HFFc6 (cell line): ENCODE measurements at regions not wholly inside any gene's neighbourhood (a gene's known extent, or its start where the extent isn't known, plus 50 kb on each side); places are given as distances from the start of the nearest gene placed in this dataset.

Experiments used
- DNase-seq: peaks from one replicate; pipeline ENCODE4 v3.0.0-alpha.2; 2018
- H3K27ac Mint-ChIP-seq: 2 replicates; pipeline ENCODE4 v1.8.0; 2020; ENCODE audit warnings: mild to moderate bottlenecking, mixed read lengths
- H3K27me3 Mint-ChIP-seq: 2 replicates; pipeline ENCODE4 v1.8.0; 2021; ENCODE audit warnings: mild to moderate bottlenecking, moderate library complexity, mixed read lengths; ENCODE audit not compliant: insufficient read depth
- H3K36me3 Mint-ChIP-seq: 2 replicates; pipeline ENCODE4 v1.8.0; 2021; ENCODE audit warnings: low read depth, mixed read lengths
- H3K4me1 Mint-ChIP-seq: 2 replicates; pipeline ENCODE4 v1.8.0; 2020; ENCODE audit warnings: low read depth, mixed read lengths
- H3K4me3 Mint-ChIP-seq: 2 replicates; pipeline ENCODE4 v1.8.0; 2020; ENCODE audit warnings: mild to moderate bottlenecking, moderate library complexity, mixed read lengths
- H3K9me3 Mint-ChIP-seq: 2 replicates; pipeline ENCODE4 v1.8.0; 2020; ENCODE audit warnings: mild to moderate bottlenecking, mixed read lengths
- TF ChIP-seq, protein P1 (sequence below): fragments of 200-600 bp; sonication (generic); IDR thresholded peaks from 2 replicates; pipeline ENCODE4 v1.5.0; 2021; ENCODE audit warnings: antibody characterized with exemption, mild to moderate bottlenecking

DNA sequence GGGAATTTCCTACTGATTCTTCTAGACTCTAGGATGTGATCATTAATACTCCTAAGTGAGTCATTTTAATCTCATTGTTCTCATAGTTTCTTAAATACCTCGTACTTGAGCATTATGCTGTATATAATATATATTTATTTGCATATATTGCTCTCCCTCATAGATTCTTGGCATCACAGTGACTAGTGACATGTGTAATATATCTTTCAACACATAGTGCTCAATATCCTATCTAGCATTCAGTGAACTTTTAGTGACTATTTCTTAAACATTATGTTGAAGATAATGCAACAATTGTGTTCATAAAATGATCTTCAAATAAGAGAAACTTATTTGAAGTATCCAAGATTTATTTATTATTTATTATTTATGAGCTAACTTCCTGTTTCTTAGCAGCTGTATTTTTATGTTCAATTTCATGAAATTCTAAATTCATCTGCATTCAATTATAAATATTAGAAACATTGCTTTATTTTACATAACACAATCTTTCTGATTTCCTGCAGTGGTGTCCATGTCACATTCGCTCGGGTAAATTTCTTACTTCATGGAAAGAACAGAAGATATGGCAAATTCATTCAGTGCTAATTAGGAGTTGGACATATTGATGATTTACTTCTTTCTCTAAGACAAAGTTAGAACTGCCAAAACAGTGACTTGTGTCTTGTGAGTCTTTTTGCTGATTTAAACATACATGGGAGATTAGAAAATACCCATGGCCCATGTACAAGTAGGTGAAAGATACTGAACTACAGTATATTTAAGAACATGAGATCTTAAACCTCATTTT, 1095.5 kb upstream of the IGFBP7 start:
- Mint-ChIP-seq H3K27ac (no peak overlapping the region), H3K36me3 (no peaks in the 10 kb centered on the region), H3K27me3 (no peaks in the 10 kb centered on the region), H3K4me3 (no peak overlapping the region), H3K9me3 (peaks cover 16% of the 10 kb centered on the region), H3K4me1 (no peaks in the 10 kb centered on the region)
- TF ChIP-seq, protein P1, sequence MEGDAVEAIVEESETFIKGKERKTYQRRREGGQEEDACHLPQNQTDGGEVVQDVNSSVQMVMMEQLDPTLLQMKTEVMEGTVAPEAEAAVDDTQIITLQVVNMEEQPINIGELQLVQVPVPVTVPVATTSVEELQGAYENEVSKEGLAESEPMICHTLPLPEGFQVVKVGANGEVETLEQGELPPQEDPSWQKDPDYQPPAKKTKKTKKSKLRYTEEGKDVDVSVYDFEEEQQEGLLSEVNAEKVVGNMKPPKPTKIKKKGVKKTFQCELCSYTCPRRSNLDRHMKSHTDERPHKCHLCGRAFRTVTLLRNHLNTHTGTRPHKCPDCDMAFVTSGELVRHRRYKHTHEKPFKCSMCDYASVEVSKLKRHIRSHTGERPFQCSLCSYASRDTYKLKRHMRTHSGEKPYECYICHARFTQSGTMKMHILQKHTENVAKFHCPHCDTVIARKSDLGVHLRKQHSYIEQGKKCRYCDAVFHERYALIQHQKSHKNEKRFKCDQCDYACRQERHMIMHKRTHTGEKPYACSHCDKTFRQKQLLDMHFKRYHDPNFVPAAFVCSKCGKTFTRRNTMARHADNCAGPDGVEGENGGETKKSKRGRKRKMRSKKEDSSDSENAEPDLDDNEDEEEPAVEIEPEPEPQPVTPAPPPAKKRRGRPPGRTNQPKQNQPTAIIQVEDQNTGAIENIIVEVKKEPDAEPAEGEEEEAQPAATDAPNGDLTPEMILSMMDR, result no peak
- no peak for DNase-seq

DNA sequence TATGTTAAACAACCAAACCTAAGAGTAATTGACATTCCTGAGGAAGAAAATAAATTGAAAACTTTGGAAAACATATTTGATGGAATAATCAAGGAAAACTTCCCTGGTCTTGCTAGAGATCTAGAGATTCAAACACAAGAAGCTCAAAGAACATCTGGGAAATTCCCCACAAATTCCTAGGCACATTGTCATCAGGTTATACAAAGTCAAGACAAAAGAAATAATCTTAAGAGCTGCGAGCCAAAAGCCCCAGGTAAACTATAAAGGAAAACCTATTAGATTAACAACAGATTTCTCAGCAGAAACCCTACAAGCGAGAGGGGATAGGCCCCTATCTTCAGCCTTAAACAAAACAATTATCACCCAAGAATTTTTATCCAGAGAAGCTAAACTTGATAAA, 1082.0 kb upstream of the IGFBP7 start:
- Mint-ChIP-seq H3K4me1 (no peaks in the 10 kb centered on the region), H3K36me3 (no peaks in the 10 kb centered on the region), H3K27me3 (no peaks in the 10 kb centered on the region), H3K4me3 (no peak overlapping the region), H3K27ac (no peak overlapping the region), H3K9me3 (peaks cover 32% of the 10 kb centered on the region)
- DNase-seq, result no peak
- TF ChIP-seq, protein P1, result no peak

DNA sequence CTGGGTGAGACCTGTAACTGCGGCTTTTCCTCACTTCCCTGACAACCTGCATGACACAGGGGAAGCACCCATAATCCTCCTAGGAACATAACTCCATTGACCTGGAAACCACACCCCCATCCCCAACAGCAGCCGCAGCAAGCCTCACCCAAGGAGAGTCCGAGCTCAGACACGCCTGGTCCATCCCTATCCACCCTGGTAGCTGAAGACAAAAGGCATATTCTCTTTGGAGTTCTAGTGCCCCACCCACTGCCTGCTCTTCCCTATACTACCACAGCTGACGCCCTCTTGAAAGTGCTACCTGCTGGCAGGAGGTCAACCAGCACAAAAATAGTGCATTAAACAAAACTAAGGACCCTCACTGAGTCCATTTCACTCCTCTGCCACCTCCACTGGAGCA, 1080.9 kb upstream of the IGFBP7 start:
- no peaks in the 10 kb centered on the region for H3K36me3 Mint-ChIP-seq
- H3K4me3 Mint-ChIP-seq, result no peak overlapping the region
- no peak overlapping the region for H3K27ac Mint-ChIP-seq
- H3K4me1 Mint-ChIP-seq, result no peaks in the 10 kb centered on the region
- H3K9me3 Mint-ChIP-seq, result peaks cover 32% of the 10 kb centered on the region
- DNase-seq, result no peak
- TF ChIP-seq, protein P1, result no peak
- no peaks in the 10 kb centered on the region for H3K27me3 Mint-ChIP-seq

DNA sequence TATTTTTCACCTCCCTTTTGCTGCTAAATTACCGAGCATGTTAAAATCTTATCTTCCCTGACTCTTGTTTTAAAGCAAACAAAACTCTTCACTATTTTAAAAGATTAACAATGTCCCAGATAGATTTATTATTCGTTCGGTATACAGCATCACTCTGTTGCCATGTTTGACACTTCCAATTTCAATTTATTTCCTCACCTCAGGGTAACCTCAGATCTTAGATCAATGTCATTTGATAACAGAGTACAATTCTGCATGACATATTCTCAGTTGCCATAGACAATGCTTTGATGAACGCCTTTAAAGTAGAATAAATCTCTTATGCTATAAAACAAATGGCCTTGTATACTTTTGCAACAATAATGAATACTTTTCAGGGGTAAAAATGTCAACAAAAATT, 1078.1 kb upstream of the IGFBP7 start:
- no peak overlapping the region for H3K4me3 Mint-ChIP-seq
- TF ChIP-seq, protein P1, result no peak

DNA sequence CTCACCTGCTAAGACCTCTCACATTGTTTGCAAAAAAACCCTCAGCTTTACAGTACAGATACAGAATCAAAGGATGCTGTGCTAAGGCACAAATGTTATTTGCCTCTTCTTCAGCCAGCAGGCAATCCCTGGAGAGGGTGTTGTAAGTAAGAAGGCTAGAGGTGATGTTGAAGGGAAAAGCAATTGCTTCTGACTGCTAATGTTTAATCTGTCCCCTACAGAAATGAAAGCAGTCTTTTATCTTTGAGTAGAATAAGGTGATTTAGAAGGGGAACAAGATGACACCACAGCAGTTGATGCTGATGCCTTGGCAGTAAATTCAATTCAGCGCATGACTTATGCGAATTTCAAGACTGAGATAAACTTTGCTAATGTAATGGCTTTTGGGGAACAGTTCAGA, 1064.8 kb upstream of the IGFBP7 start:
- Mint-ChIP-seq H3K4me1 (no peaks in the 10 kb centered on the region), H3K27ac (no peak overlapping the region), H3K9me3 (peaks cover 28% of the 10 kb centered on the region), H3K4me3 (no peak overlapping the region), H3K36me3 (peaks cover 5% of the 10 kb centered on the region; the same call in 1 of the 2 replicates), H3K27me3 (no peaks in the 10 kb centered on the region)
- TF ChIP-seq, protein P1, result no peak
- DNase-seq, result no peak

More for the DNA sequence above, 1078.1 kb upstream of the IGFBP7 start:
- Mint-ChIP-seq H3K27ac (no peak overlapping the region), H3K4me1 (no peaks in the 10 kb centered on the region), H3K36me3 (peaks cover 4% of the 10 kb centered on the region; the same call in 1 of the 2 replicates), H3K27me3 (no peaks in the 10 kb centered on the region), H3K9me3 (peaks cover 46% of the 10 kb centered on the region)
- DNase-seq, result no peak
